ENCODE measurements at regions not wholly inside any gene's neighbourhood (a gene's known extent, or its start where the extent isn't known, plus 50 kb on each side); places are given as distances from the start of the nearest gene placed in this dataset.
"Not testable (repeated sequence)": the region's sequence is repeated elsewhere in the genome, so short reads cannot be mapped to it uniquely, and the experiment has no call there.

GRCh38 chr15:30824518-30825195 lies 79.1 kb upstream of the FAN1 start:
- peaks cover 12% of the 10 kb centered on the region for H3K4me1 ChIP-seq (ENCODE audit: insufficient read depth, low read length, poor library complexity, severe bottlenecking)
- no peak overlapping the region for H2AFZ ChIP-seq (ENCODE audit: low read length)
- peak overlapping the region; percentile 57 for H3K9ac ChIP-seq (ENCODE audit: low read depth, low read length, poor library complexity, severe bottlenecking)
- peak overlapping the region; percentile 67 for H3K4me2 ChIP-seq (ENCODE audit: low read depth, low read length, poor library complexity, severe bottlenecking)
- H3K4me3 ChIP-seq (ENCODE audit: low read length, poor library complexity, severe bottlenecking) = peak overlapping the region; percentile 80
- peaks cover 31% of the 10 kb centered on the region for H3K79me2 ChIP-seq (ENCODE audit: insufficient read depth, low read length)
- TF ChIP-seq CTCF (conservative IDR thresholded peaks at IDR 0.05; ENCODE audit: low read length) = no peak
- no peak for TF ChIP-seq EZH2phosphoT487 (IDR thresholded peaks at IDR 0.05; ENCODE audit: borderline replicate concordance)
- H3K27me3 ChIP-seq (ENCODE audit: insufficient read depth, low read length, poor library complexity, severe bottlenecking) = no peaks in the 10 kb centered on the region
- peaks cover 6% of the 10 kb centered on the region for H4K20me1 ChIP-seq (ENCODE audit: insufficient read depth, low read length, poor library complexity, severe bottlenecking)
- no peaks in the 10 kb centered on the region for H3K9me3 ChIP-seq (ENCODE audit: insufficient read depth, low read depth, low read length)
- no peaks in the 10 kb centered on the region for H3F3A ChIP-seq (ENCODE audit: low read depth)
- no peaks in the 10 kb centered on the region for H3K9me2 ChIP-seq (replicated peaks; ENCODE audit: low read depth, low read length)
- H3K36me3 ChIP-seq (ENCODE audit: insufficient read depth, low read length) = 0 out of 2 replicates have a peak, but pooled peaks cover 5% of the 10 kb centered on the region

GRCh38 chr15:30827625-30828303 lies 76.0 kb upstream of the FAN1 start:
- Histone ChIP-seq H2AFZ (ENCODE audit: low read length) (no peak overlapping the region), H3K36me3 (ENCODE audit: insufficient read depth, low read length) (peaks cover 8% of the 10 kb centered on the region; the same call in 1 of the 2 replicates), H3K27me3 (ENCODE audit: insufficient read depth, low read length, poor library complexity, severe bottlenecking) (no peaks in the 10 kb centered on the region), H3K4me1 (ENCODE audit: insufficient read depth, low read length, poor library complexity, severe bottlenecking) (peaks cover 10% of the 10 kb centered on the region), H3K4me2 (ENCODE audit: low read depth, low read length, poor library complexity, severe bottlenecking) (peak overlapping the region; percentile 50), H3K9me3 (ENCODE audit: insufficient read depth, low read depth, low read length) (no peaks in the 10 kb centered on the region), H4K20me1 (ENCODE audit: insufficient read depth, low read length, poor library complexity, severe bottlenecking) (peaks cover 9% of the 10 kb centered on the region), H3K9me2 (replicated peaks; ENCODE audit: low read depth, low read length) (no peaks in the 10 kb centered on the region), H3K79me2 (ENCODE audit: insufficient read depth, low read length) (peaks cover 46% of the 10 kb centered on the region), H3K9ac (ENCODE audit: low read depth, low read length, poor library complexity, severe bottlenecking) (no peak overlapping the region), H3F3A (ENCODE audit: low read depth) (no peaks in the 10 kb centered on the region), H3K4me3 (ENCODE audit: low read length, poor library complexity, severe bottlenecking) (no peak overlapping the region)
- no peak for TF ChIP-seq EZH2phosphoT487 (IDR thresholded peaks at IDR 0.05; ENCODE audit: borderline replicate concordance)
- no peak for TF ChIP-seq CTCF (conservative IDR thresholded peaks at IDR 0.05; ENCODE audit: low read length)

- not testable (repeated sequence) for H2AFZ ChIP-seq (ENCODE audit: low read length); H3K9me3 ChIP-seq (ENCODE audit: insufficient read depth, low read depth, low read length); H3K27me3 ChIP-seq (ENCODE audit: insufficient read depth, low read length, poor library complexity, severe bottlenecking); H4K20me1 ChIP-seq (ENCODE audit: insufficient read depth, low read length, poor library complexity, severe bottlenecking); H3K9me2 ChIP-seq (replicated peaks; ENCODE audit: low read depth, low read length); H3K9ac ChIP-seq (ENCODE audit: low read depth, low read length, poor library complexity, severe bottlenecking); H3F3A ChIP-seq (ENCODE audit: low read depth); H3K4me1 ChIP-seq (ENCODE audit: insufficient read depth, low read length, poor library complexity, severe bottlenecking)
- H3K36me3 ChIP-seq (ENCODE audit: insufficient read depth, low read length) = peaks cover 13% of the 10 kb centered on the region
- peak overlapping the region; percentile 51 for H3K4me3 ChIP-seq (ENCODE audit: low read length, poor library complexity, severe bottlenecking)
- peak overlapping the region; percentile 50 for H3K4me2 ChIP-seq (ENCODE audit: low read depth, low read length, poor library complexity, severe bottlenecking)
- H3K79me2 ChIP-seq (ENCODE audit: insufficient read depth, low read length) = peaks cover 46% of the 10 kb centered on the region
Observed at GRCh38 chr15:30828304-30828639, 75.4 kb upstream of the FAN1 start.

Data from Loucy (cell line).